Endothelial cell of umbilical vein (primary cell): ENCODE measurements at regions not wholly inside any gene's neighbourhood (a gene's known extent, or its start where the extent isn't known, plus 50 kb on each side); places are given as distances from the start of the nearest gene placed in this dataset.

ENCODE experiments used
- BruUV-seq: library from RNA; stranded (reverse); fragments of 400-500 nt; replicated peaks from 2 replicates; lab custom pipeline; 2021; lab: Mats Ljungman, UMichigan
- CTCF ChIA-PET: fragments of 300-600, 350-600 bp; sonication (Branson Sonifier 250); formaldehyde crosslinking; loops from one replicate; lab custom pipeline; 2021; ENCODE audit warnings: antibody characterized with exemption, inconsistent platforms; lab: Charles Lee
- POLR2A ChIA-PET: fragments of 300-600, 350-600 bp; sonication (Branson Sonifier 250); formaldehyde crosslinking; loops from one replicate; lab custom pipeline; 2021; ENCODE audit warnings: antibody characterized with exemption, inconsistent platforms; lab: Charles Lee
- DNase-seq: peaks from one replicate; pipeline ENCODE4 v3.0.0-alpha.2; 2011; ENCODE audit warnings: low read depth, low spot score
- FAIRE-seq: peaks from 2 replicates; lab custom pipeline; 2011; peaks lifted over from hg19 to GRCh38; lab: Jason Lieb, UNC
- H2AFZ ChIP-seq: 2 replicates; pipeline ENCODE4 v1.6.0; 2012; ENCODE audit warnings: low read depth, low read length, control low read depth, inconsistent platforms
- H3K27ac ChIP-seq: 2 replicates; pipeline ENCODE4 v1.5.1; 2011; ENCODE audit warnings: low read depth, mild to moderate bottlenecking, control low read depth, low read length, moderate library complexity; ENCODE audit not compliant: insufficient read depth
- H3K27me3 ChIP-seq, 2 experiments: 2 replicates each; pipeline versions ENCODE4 v1.6.0 to v1.6.1; 2011; ENCODE audit warnings: low read length in 2 of 2, mixed read lengths in 1 of 2; ENCODE audit not compliant: control insufficient read depth in 2 of 2, insufficient read depth in 2 of 2
- H3K36me3 ChIP-seq, 2 experiments: 2 replicates in 1 of 2; 3 replicates in 1 of 2; pipeline ENCODE4 v1.5.1; 2011; ENCODE audit warnings: low read length in 2 of 2, mild to moderate bottlenecking in 1 of 2, moderate library complexity in 1 of 2; ENCODE audit not compliant: control insufficient read depth in 2 of 2, insufficient read depth in 2 of 2; ENCODE audit errors: extremely low read depth in 1 of 2
- H3K4me1 ChIP-seq: 3 replicates; pipeline ENCODE4 v1.5.1; 2011; ENCODE audit warnings: mild to moderate bottlenecking, low read length; ENCODE audit not compliant: control insufficient read depth, insufficient read depth; ENCODE audit errors: extremely low read depth
- H3K4me2 ChIP-seq: 2 replicates; pipeline ENCODE4 v1.6.1; 2011; ENCODE audit warnings: low read length, control low read depth, mixed read lengths; ENCODE audit not compliant: insufficient read depth
- H3K4me3 ChIP-seq, 3 experiments: fragments of 200-600 bp in 1 of 3; sonication (generic), shearing (Covaris generic) in 1 of 3; replicated peaks in 1 of 3; 2 replicates each; pipeline ENCODE4 v1.5.1; 2011 to 2016; ENCODE audit warnings: control low read depth in 3 of 3, low read length in 3 of 3, mild to moderate bottlenecking in 2 of 3, inconsistent platforms in 1 of 3, low read depth in 1 of 3, moderate library complexity in 1 of 3; ENCODE audit not compliant: insufficient read depth in 1 of 3
- H3K79me2 ChIP-seq: 2 replicates; pipeline ENCODE4 v1.6.0; 2012; ENCODE audit warnings: low read length, inconsistent platforms; ENCODE audit not compliant: control insufficient read depth, insufficient read depth
- H3K9ac ChIP-seq: replicated peaks from 2 replicates; pipeline ENCODE3; 2011; ENCODE audit warnings: low read length, control low read depth; ENCODE audit not compliant: insufficient read depth; ENCODE audit errors: extremely low read depth
- H3K9me1 ChIP-seq: replicated peaks from 3 replicates; pipeline ENCODE4 v1.6.0; 2011; ENCODE audit warnings: mild to moderate bottlenecking, low read length; ENCODE audit not compliant: control insufficient read depth, insufficient read depth; ENCODE audit errors: extremely low read depth
- H3K9me3 ChIP-seq: replicated peaks from 2 replicates; pipeline ENCODE4 v1.5.1; 2012; ENCODE audit warnings: low read length, inconsistent platforms; ENCODE audit not compliant: control insufficient read depth, insufficient read depth
- H4K20me1 ChIP-seq: replicated peaks from 2 replicates; pipeline ENCODE3; 2011; ENCODE audit warnings: mild to moderate bottlenecking, low read length; ENCODE audit not compliant: control insufficient read depth, insufficient read depth; ENCODE audit errors: extremely low read depth
- CTCF ChIP-seq, 2 donors: IDR thresholded peaks; 1 replicate in 1 of 2; 2 replicates in 1 of 2; pipeline ENCODE4 v1.5.1; 2011; ENCODE audit warnings: low read length in 2 of 2, mild to moderate bottlenecking in 2 of 2, moderate library complexity in 2 of 2, control low read depth in 1 of 2, inconsistent platforms in 1 of 2, low read depth in 1 of 2; ENCODE audit not compliant: insufficient read depth in 1 of 2; ENCODE audit errors: extremely low read depth in 1 of 2
- EZH2 ChIP-seq: IDR thresholded peaks from 2 replicates; pipeline ENCODE4 v1.6.1; 2012; ENCODE audit warnings: borderline replicate concordance, low read depth, mild to moderate bottlenecking, moderate library complexity, low read length, inconsistent platforms; ENCODE audit not compliant: severe bottlenecking
- FOS ChIP-seq: IDR thresholded peaks from 2 replicates; pipeline ENCODE4 v1.6.1; 2011; ENCODE audit warnings: mild to moderate bottlenecking, low read length, moderate library complexity, borderline replicate concordance; ENCODE audit not compliant: insufficient read depth
- GATA2 ChIP-seq: IDR thresholded peaks from 2 replicates; pipeline ENCODE4 v1.7.0; 2011; ENCODE audit warnings: low read depth, mild to moderate bottlenecking, moderate library complexity, mixed read lengths, low read length; ENCODE audit not compliant: insufficient read length, insufficient read depth
- JUN ChIP-seq: IDR thresholded peaks from 2 replicates; pipeline ENCODE4 v1.6.1; 2011; ENCODE audit warnings: borderline replicate concordance, low read depth; ENCODE audit not compliant: insufficient read length, insufficient read depth
- MAX ChIP-seq: IDR thresholded peaks from 2 replicates; pipeline ENCODE4 v1.6.1; 2011; ENCODE audit not compliant: insufficient read depth, insufficient read length
- MYC ChIP-seq: IDR thresholded peaks from one replicate; pipeline ENCODE4 v1.6.1; 2011; ENCODE audit warnings: mild to moderate bottlenecking, low read depth, low read length
- POLR2A ChIP-seq: IDR thresholded peaks from 2 replicates; pipeline ENCODE4 v1.6.1; 2012; ENCODE audit warnings: low read depth, mild to moderate bottlenecking, control low read depth, low read length
- POLR2AphosphoS5 ChIP-seq: IDR thresholded peaks from 2 replicates; pipeline ENCODE4 v1.6.1; 2012; ENCODE audit warnings: low read depth, mild to moderate bottlenecking, control low read depth, low read length, moderate library complexity; ENCODE audit not compliant: insufficient read depth
- dilution Hi-C: fragments of 300-500 bp; cut with MboI; formaldehyde crosslinking; loops from one replicate; pipeline ENCODE4 v1.15.0; 2019; ENCODE audit warnings: low sequenced_read_pairs; ENCODE audit not compliant: extremely low pct_ligation_motif_present
- intact Hi-C: fragments of 100-400 bp; cut with micrococcal nuclease; formaldehyde crosslinking; loops from one replicate; pipeline ENCODE4 v1.10.0; 2022

GRCh38 chr16:87007907-87008306 lies 309.3 kb downstream of the C16orf95 start:
- TF ChIP-seq JUN (no peak), CTCF (IDR thresholded peaks at IDR 0.05; ENCODE audit: extremely low read depth in 1 of 2, insufficient read depth in 1 of 2, low read depth in 1 of 2, low read length in 2 of 2) (no peak), FOS (no peak), MYC (no peak), MAX (no peak), EZH2 (no peak), POLR2A (no peak), GATA2 (no peak), POLR2AphosphoS5 (no peak)
- H3K27ac ChIP-seq = no peak overlapping the region
- no TSS peak for BruUV-seq
- H3K27me3 ChIP-seq = peaks cover 0 to 2% of the 10 kb centered on the region in 2 experiments
- no peaks in the 10 kb centered on the region for H3K9me3 ChIP-seq
- ChIA-PET CTCF (no interaction called here), POLR2A (no interaction called here)
- FAIRE-seq (no peak), DNase-seq (no peak)
- H4K20me1 ChIP-seq = no peaks in the 10 kb centered on the region
- intact Hi-C loops = no loop called here
- H3K4me2 ChIP-seq = no peak overlapping the region
- no peaks in the 10 kb centered on the region for H3K36me3 ChIP-seq
- no peaks in the 10 kb centered on the region for H3K79me2 ChIP-seq
- no peak overlapping the region for H2AFZ ChIP-seq
- dilution Hi-C loops = no loop called here
- no peaks in the 10 kb centered on the region for H3K4me1 ChIP-seq
- H3K4me3 ChIP-seq = no peak overlapping the region
- no peak overlapping the region for H3K9ac ChIP-seq
- no peaks in the 10 kb centered on the region for H3K9me1 ChIP-seq
